HepG2 (cell line): ENCODE measurements at regions not wholly inside any gene's neighbourhood (a gene's known extent, or its start where the extent isn't known, plus 50 kb on each side); places are given as distances from the start of the nearest gene placed in this dataset.
A peak's percentile ranks its signal among the peaks of the same experiment; 100 is the strongest.

ENCODE experiments used
- ARNTL ChIP-seq: sonication (generic); formaldehyde crosslinking; IDR thresholded peaks from 2 replicates; pipeline ENCODE4 v1.4.0; 2020; ENCODE audit warnings: mild to moderate bottlenecking, missing genetic modification reagents
- EP300 ChIP-seq, 3 experiments: sonication (generic) in 1 of 3; formaldehyde crosslinking in 1 of 3; IDR thresholded peaks; 2 replicates each; pipeline versions ENCODE4 v1.5.1 to v1.6.1; 2011 to 2020; ENCODE audit warnings: low read depth in 2 of 3, low read length in 2 of 3, borderline replicate concordance in 1 of 3, improper control_type of control experiment in 1 of 3, mild to moderate bottlenecking in 1 of 3, missing genetic modification reagents in 1 of 3, moderate library complexity in 1 of 3
- FOXK1 ChIP-seq: sonication (generic); formaldehyde crosslinking; IDR thresholded peaks from 2 replicates; pipeline ENCODE4 v1.4.0; 2020; ENCODE audit warnings: low read depth, missing genetic modification reagents, borderline replicate concordance
- GATA4 ChIP-seq: sonication (generic); IDR thresholded peaks from 2 replicates; pipeline ENCODE4 v1.6.1; 2016; ENCODE audit warnings: antibody characterized with exemption, low read depth, borderline replicate concordance
- HOMEZ ChIP-seq: IDR thresholded peaks from 2 replicates; pipeline ENCODE4 v1.6.1; 2016; ENCODE audit warnings: low read depth
- ISX ChIP-seq: sonication (generic); formaldehyde crosslinking; conservative IDR thresholded peaks from 2 replicates; pipeline ENCODE4 v1.5.0; 2020; ENCODE audit warnings: missing genetic modification reagents
- MAFK ChIP-seq, 2 experiments: IDR thresholded peaks in 1 of 2; conservative IDR thresholded peaks in 1 of 2; 2 replicates each; pipeline ENCODE4 v1.6.1; 2011; ENCODE audit warnings: improper control_type of control experiment in 2 of 2, low read length in 2 of 2
- PITX1 ChIP-seq: sonication (generic); formaldehyde crosslinking; IDR thresholded peaks from 2 replicates; pipeline ENCODE4 v1.5.1; 2020; ENCODE audit warnings: mild to moderate bottlenecking, missing genetic modification reagents
- PPARG ChIP-seq: conservative IDR thresholded peaks from 2 replicates; pipeline ENCODE4 v1.6.1; 2016; ENCODE audit warnings: missing biosample characterization, missing genetic modification reagents
- RBAK ChIP-seq: sonication (generic); formaldehyde crosslinking; IDR thresholded peaks from 2 replicates; pipeline ENCODE4 v1.5.1; 2020; ENCODE audit warnings: mild to moderate bottlenecking, missing genetic modification reagents
- SMC3 ChIP-seq: IDR thresholded peaks from 2 replicates; pipeline ENCODE4 v1.6.1; 2011; ENCODE audit warnings: low read length, improper control_type of control experiment
- SPEN ChIP-seq: sonication (generic); formaldehyde crosslinking; IDR thresholded peaks from 2 replicates; pipeline ENCODE4 v1.5.1; 2020; ENCODE audit warnings: low read depth, mild to moderate bottlenecking, missing genetic modification reagents
- TCF7 ChIP-seq: sonication (generic); IDR thresholded peaks from 2 replicates; pipeline ENCODE4 v1.6.1; 2016; ENCODE audit warnings: antibody characterized with exemption, low read depth
- ZBTB34 ChIP-seq: sonication (generic); formaldehyde crosslinking; IDR thresholded peaks from 2 replicates; pipeline ENCODE4 v1.8.0; 2022; ENCODE audit warnings: mild to moderate bottlenecking, missing genetic modification reagents
- ZKSCAN5 ChIP-seq: sonication (generic); formaldehyde crosslinking; IDR thresholded peaks from 2 replicates; pipeline ENCODE4 v1.5.1; 2020; ENCODE audit warnings: mild to moderate bottlenecking, missing genetic modification reagents
- ZMYM3 ChIP-seq: sonication (generic); formaldehyde crosslinking; IDR thresholded peaks from 2 replicates; pipeline ENCODE4 v1.5.1; 2020; ENCODE audit warnings: mild to moderate bottlenecking, missing genetic modification reagents
- ZNF343 ChIP-seq: sonication (generic); formaldehyde crosslinking; IDR thresholded peaks from 2 replicates; pipeline ENCODE4 v1.4.0; 2020; ENCODE audit warnings: mild to moderate bottlenecking, missing genetic modification reagents
- ZNF543 ChIP-seq: sonication (generic); formaldehyde crosslinking; IDR thresholded peaks from 2 replicates; pipeline ENCODE4 v1.4.0; 2020; ENCODE audit warnings: mild to moderate bottlenecking, missing genetic modification reagents
- ZNF609 ChIP-seq: sonication (generic); formaldehyde crosslinking; IDR thresholded peaks from 2 replicates; pipeline ENCODE4 v1.4.0; 2020; ENCODE audit warnings: mild to moderate bottlenecking, missing genetic modification reagents, borderline replicate concordance
- ZNF678 ChIP-seq: sonication (generic); formaldehyde crosslinking; IDR thresholded peaks from 2 replicates; pipeline ENCODE4 v1.4.0; 2020; ENCODE audit warnings: mild to moderate bottlenecking, missing genetic modification reagents
- ZNF691 ChIP-seq: sonication (generic); formaldehyde crosslinking; IDR thresholded peaks from 2 replicates; pipeline ENCODE4 v1.4.0; 2020; ENCODE audit warnings: missing genetic modification reagents, low read depth, mild to moderate bottlenecking, borderline replicate concordance

GRCh38 chr5:38164776-38165399, 93.5 kb upstream of the EGFLAM start (continued):
- TF ChIP-seq ZNF343 (CRISPR knock-in tag) (0 out of 2 replicates have a peak, but pooled peaks have one; percentile 36), SPEN (CRISPR knock-in tag) (no peak), PPARG (peak; percentile 90), ZNF691 (CRISPR knock-in tag) (0 out of 2 replicates have a peak, but pooled peaks have one; percentile 25), GATA4 (peak; percentile 80; the same call in 1 of the 2 replicates), ARNTL (0 out of 2 replicates have a peak, but pooled peaks have one; percentile 35), ZKSCAN5 (no peak), FOXK1 (CRISPR knock-in tag) (peak; percentile 80; the same call in 1 of the 2 replicates), ZMYM3 (CRISPR knock-in tag) (peak; percentile 49; the same call in 1 of the 2 replicates), ZNF678 (no peak), ZNF543 (CRISPR knock-in tag) (no peak), SMC3 (peak; percentile 16; the same call in 1 of the 2 replicates), ZNF609 (peak; percentile 74), RBAK (CRISPR knock-in tag) (no peak), MAFK (conservative IDR thresholded peaks at IDR 0.05 in 1 of 2, IDR thresholded peaks at IDR 0.05 in 1 of 2; ENCODE audit: low read length in 2 of 2) (0 out of 4 replicates have a peak, but pooled peaks of 1 of the 2 experiments have one; percentile 13), TCF7 (peak; percentile 76), HOMEZ (peak; percentile 85; the same call in 1 of the 2 replicates), EP300 (IDR thresholded peaks at IDR 0.05; ENCODE audit: low read depth in 2 of 2, low read length in 2 of 2) (peak in 1 of 2 experiments; percentile 94; a peak in 2 of 4 replicates), EP300 (CRISPR knock-in tag; IDR thresholded peaks at IDR 0.05; ENCODE audit: borderline replicate concordance) (peak; percentile 82), ZBTB34 (CRISPR knock-in tag) (no peak), ISX (CRISPR knock-in tag) (no peak), PITX1 (CRISPR knock-in tag) (peak; percentile 52; the same call in 1 of the 2 replicates)
